Epithelial cell of proximal tubule (primary cell): ENCODE measurements at regions not wholly inside any gene's neighbourhood (a gene's known extent, or its start where the extent isn't known, plus 50 kb on each side); places are given as distances from the start of the nearest gene placed in this dataset.

Experiments
- DNase-seq: peaks from one replicate; pipeline ENCODE4 v3.0.0-alpha.2; 2011; ENCODE audit warnings: low read depth
- H3K4me3 ChIP-seq: 2 replicates; pipeline ENCODE4 v1.5.1; 2011; ENCODE audit warnings: low read depth, mild to moderate bottlenecking, low read length
- TF ChIP-seq, protein P1 (sequence below): conservative IDR thresholded peaks from 2 replicates; pipeline ENCODE4 v1.5.1; 2012; ENCODE audit warnings: low read depth, mild to moderate bottlenecking, low read length

- DNase-seq = no peak
- TF ChIP-seq, protein P1, sequence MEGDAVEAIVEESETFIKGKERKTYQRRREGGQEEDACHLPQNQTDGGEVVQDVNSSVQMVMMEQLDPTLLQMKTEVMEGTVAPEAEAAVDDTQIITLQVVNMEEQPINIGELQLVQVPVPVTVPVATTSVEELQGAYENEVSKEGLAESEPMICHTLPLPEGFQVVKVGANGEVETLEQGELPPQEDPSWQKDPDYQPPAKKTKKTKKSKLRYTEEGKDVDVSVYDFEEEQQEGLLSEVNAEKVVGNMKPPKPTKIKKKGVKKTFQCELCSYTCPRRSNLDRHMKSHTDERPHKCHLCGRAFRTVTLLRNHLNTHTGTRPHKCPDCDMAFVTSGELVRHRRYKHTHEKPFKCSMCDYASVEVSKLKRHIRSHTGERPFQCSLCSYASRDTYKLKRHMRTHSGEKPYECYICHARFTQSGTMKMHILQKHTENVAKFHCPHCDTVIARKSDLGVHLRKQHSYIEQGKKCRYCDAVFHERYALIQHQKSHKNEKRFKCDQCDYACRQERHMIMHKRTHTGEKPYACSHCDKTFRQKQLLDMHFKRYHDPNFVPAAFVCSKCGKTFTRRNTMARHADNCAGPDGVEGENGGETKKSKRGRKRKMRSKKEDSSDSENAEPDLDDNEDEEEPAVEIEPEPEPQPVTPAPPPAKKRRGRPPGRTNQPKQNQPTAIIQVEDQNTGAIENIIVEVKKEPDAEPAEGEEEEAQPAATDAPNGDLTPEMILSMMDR = no peak
- no peak overlapping the region for H3K4me3 ChIP-seq
These were observed 156.1 kb upstream of the DAB2 start for GRCh38 chr5:39580702-39581453.

GRCh38 chr5:39579750-39580149 lies 155.0 kb upstream of the DAB2 start:
- TF ChIP-seq, protein P1 = no peak
- DNase-seq = no peak
- H3K4me3 ChIP-seq = no peak overlapping the region

DNA sequence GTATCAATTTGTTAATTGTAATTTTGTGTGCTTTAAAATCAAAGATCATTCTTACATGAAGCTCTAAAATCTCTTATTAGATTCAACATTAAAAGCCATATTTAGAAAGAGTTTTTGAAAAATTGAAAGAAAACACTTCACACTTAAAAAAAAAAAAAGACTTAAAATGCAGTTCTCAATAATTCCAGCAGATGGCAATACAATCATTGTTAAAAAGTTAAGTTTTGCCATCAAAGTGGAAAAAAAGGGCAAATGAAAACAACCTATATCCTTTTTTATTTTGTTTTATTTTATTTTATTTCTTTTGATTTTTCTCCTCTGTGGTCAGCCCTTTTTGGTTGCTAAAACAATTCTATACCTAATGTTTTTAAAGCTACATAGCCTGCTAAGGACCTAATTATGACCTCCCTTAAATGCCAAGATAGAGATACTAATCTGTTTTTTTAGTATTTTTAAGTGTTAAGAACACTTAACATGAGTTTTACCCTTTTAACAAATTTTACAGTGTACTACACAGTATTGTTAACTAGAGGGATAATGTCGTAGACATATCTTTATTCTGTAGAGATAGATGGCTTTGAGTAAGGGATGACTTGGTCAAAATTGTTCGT lies 154.2 kb upstream of the DAB2 start:
- TF ChIP-seq, protein P1 = peak; percentile 51
- DNase-seq = no peak
- H3K4me3 ChIP-seq = no peak overlapping the region

DNA sequence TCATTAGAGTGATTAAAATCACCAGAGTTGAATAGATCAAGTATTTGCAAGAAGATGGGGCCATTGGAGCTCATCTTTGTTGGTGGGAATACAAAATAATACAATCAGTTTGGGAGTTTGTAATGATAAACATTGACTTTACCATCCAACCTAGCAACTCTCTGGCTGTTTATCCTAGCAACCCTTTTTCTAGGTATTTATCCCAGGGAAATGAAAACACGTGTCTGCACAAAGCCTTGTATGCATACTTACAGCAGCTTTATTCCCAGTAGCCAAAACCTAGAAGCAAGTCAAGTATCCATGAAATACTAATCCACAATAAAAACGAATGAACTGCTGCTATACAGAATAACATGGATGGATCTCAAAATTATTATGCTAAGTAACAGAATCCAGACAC lies 152.7 kb upstream of the DAB2 start:
- TF ChIP-seq, protein P1 = no peak
- H3K4me3 ChIP-seq = no peak overlapping the region
- DNase-seq = no peak

DNA sequence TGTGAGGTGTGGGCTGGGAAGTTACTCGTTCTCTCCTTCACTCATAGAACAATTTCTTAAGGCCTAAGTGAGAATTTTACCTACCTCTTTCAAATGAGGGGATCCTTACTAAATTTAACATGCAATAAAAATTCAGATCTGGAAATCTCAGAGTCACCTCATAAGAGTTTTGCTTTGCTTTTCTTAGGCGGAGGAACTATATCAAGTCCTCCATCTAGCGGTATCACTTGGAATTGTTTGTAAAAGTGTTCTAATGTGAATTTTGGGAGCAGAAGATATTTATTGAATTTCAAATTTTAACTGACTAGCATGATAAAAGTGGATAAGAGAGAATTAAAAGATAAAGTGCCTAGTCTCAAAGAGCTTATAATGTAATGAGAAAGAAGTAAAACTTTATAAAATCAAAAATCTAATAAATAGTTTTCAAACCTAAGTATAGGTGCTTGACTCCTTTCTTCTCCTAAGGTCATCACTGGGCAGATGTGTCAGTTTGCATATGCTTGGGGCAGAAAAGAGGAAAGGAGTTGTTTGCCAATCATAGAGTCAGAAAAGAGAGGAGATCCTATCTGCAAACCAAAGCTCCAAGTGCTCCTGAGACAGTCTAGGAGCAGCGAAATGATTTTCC lies 145.7 kb upstream of the DAB2 start:
- DNase-seq = peak; percentile 20
- TF ChIP-seq, protein P1 = peak; percentile 70
- H3K4me3 ChIP-seq = no peak overlapping the region

DNA sequence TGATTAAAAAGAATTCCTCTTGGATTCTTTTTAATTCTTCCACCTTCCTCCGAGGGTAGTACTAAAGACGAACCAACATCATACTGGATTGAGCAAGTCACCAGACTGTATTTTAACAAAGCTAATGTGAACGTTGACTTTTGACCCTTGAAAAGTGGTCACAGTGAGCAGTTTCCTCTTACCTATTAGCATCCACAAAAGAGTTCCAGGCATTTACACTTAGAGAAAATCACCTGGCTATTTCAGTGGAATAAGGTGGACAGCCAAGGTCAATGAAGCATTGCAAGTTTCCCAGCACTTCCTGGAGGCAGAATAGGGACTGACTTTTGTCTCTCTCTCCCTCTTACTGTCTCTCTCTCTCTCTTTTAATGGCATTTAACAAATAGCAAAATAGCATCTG lies 145.1 kb upstream of the DAB2 start:
- no peak overlapping the region for H3K4me3 ChIP-seq
- TF ChIP-seq, protein P1 = no peak
- peak; percentile 22 for DNase-seq

GRCh38 chr5:39566891-39567290 lies 142.1 kb upstream of the DAB2 start:
- TF ChIP-seq, protein P1 = no peak
- no peak overlapping the region for H3K4me3 ChIP-seq
- DNase-seq = no peak
